ENCODE measurements at regions not wholly inside any gene's neighbourhood (a gene's known extent, or its start where the extent isn't known, plus 50 kb on each side); places are given as distances from the start of the nearest gene placed in this dataset.

DNA sequence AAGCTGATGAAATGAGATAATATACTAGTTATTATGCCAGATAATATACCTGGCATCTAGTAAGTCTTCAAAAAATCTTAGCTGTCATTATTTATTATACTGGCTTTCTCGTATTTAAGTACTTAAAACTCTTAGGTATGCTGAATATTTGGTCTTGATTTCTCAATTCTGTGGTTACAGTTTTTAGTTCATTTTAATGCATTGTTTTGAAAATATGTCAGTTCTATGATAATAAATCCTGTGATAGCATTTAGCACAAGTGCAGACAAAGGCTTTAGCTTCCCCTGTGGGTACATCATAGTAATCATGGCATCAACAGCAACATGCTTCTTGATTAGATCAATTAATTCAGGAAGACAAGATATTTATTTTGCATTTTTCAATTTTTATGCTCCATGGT is 133.0 kb downstream of the SMC2 start:
- no CpG with 5 or more reads among the region's 1 CpG for WGBS (ENCODE audit: insufficient coverage)
- Histone ChIP-seq H3K4me2 (replicated peaks; ENCODE audit: low read depth, low read length, poor library complexity, severe bottlenecking) (no peak overlapping the region), H4K20me1 (ENCODE audit: control insufficient read depth, insufficient read depth, low read length, poor library complexity, severe bottlenecking) (no peaks in the 10 kb centered on the region), H3K9ac (ENCODE audit: low read length) (no peak overlapping the region), H3K79me2 (ENCODE audit: control insufficient read depth, insufficient read depth, low read length) (no peaks in the 10 kb centered on the region), H3K4me3 (ENCODE audit: control extremely low read depth in 1 of 5, extremely low read depth in 1 of 5, insufficient read depth in 1 of 5, low read depth in 2 of 5, low read length in 4 of 5) (no peak overlapping the region), H3K27me3 (replicated peaks in 1 of 4; ENCODE audit: control extremely low read depth in 1 of 4, control insufficient read depth in 3 of 4, insufficient read depth in 4 of 4, low read length in 3 of 4) (no peaks in the 10 kb centered on the region), H3K36me3 (replicated peaks in 1 of 2; ENCODE audit: control extremely low read depth in 1 of 2, control insufficient read depth in 1 of 2, extremely low read depth in 1 of 2, insufficient read depth in 2 of 2, low read length in 1 of 2) (no peaks in the 10 kb centered on the region), H2AFZ (ENCODE audit: insufficient read depth, low read depth, low read length, poor library complexity, severe bottlenecking) (no peak overlapping the region), H3K9me3 (ENCODE audit: control extremely low read depth in 1 of 3, control insufficient read depth in 2 of 3, insufficient read depth in 1 of 3, low read length in 2 of 3) (no peaks in the 10 kb centered on the region), H3K4me1 (ENCODE audit: control insufficient read depth in 2 of 2, insufficient read depth in 2 of 2, low read length in 2 of 2) (no peaks in the 10 kb centered on the region), H3K27ac (ENCODE audit: low read length in 2 of 2) (no peak overlapping the region)
- Mint-ChIP-seq H3K4me1 (no peaks in the 10 kb centered on the region), H3K27ac (no peak overlapping the region), H3K27me3 (no peaks in the 10 kb centered on the region), H3K4me3 (no peak overlapping the region), H3K9me3 (ENCODE audit: insufficient read depth) (no peaks in the 10 kb centered on the region)
- TF ChIP-seq, protein P1, sequence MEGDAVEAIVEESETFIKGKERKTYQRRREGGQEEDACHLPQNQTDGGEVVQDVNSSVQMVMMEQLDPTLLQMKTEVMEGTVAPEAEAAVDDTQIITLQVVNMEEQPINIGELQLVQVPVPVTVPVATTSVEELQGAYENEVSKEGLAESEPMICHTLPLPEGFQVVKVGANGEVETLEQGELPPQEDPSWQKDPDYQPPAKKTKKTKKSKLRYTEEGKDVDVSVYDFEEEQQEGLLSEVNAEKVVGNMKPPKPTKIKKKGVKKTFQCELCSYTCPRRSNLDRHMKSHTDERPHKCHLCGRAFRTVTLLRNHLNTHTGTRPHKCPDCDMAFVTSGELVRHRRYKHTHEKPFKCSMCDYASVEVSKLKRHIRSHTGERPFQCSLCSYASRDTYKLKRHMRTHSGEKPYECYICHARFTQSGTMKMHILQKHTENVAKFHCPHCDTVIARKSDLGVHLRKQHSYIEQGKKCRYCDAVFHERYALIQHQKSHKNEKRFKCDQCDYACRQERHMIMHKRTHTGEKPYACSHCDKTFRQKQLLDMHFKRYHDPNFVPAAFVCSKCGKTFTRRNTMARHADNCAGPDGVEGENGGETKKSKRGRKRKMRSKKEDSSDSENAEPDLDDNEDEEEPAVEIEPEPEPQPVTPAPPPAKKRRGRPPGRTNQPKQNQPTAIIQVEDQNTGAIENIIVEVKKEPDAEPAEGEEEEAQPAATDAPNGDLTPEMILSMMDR (IDR thresholded peaks at IDR 0.05), result no peak
- TF ChIP-seq EZH2 (IDR thresholded peaks at IDR 0.05; ENCODE audit: borderline replicate concordance, insufficient read depth, low read depth, low read length, poor library complexity, severe bottlenecking), result no peak
- ATAC-seq (ENCODE audit: low read depth) (no peak), DNase-seq (no peak)
- CTCF ChIA-PET, result no interaction called here
- intact Hi-C loops (cut with micrococcal nuclease), result no loop called here
- POLR2A ChIA-PET, result no interaction called here

DNA sequence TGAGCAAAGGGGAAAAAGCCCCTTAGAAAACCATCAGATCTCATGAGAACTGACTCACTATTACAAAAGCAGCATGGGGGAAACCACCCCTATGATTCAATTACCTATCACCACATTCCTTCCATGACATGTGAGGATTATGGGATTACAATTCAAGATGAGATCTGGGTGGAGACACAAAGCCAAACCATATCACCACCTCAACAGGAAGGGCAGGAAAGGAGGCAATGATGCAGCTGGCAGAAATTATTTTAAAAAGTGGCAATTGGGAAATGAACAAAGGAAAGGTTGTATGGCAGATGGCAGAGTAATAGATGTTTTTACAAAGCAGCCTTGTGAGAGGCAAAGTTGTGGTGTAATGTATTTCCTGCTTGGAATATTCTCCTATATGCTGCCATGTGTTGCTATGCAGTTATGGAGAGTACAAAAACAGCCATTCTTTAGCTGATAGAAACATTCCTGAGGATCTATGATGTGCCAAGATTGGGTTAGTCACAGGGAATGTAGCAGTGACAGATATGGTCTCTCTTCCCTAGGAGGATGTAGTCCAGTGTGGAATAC is 138.8 kb downstream of the SMC2 start:
- Histone ChIP-seq H3K4me3 (ENCODE audit: control extremely low read depth in 1 of 5, extremely low read depth in 1 of 5, insufficient read depth in 1 of 5, low read depth in 2 of 5, low read length in 4 of 5) (no peak overlapping the region), H3K27ac (ENCODE audit: low read length in 2 of 2) (no peak overlapping the region), H3K9me3 (ENCODE audit: control extremely low read depth in 1 of 3, control insufficient read depth in 2 of 3, insufficient read depth in 1 of 3, low read length in 2 of 3) (peaks cover 0 to 14% (median 0%) of the 10 kb centered on the region in 3 donors), H4K20me1 (ENCODE audit: control insufficient read depth, insufficient read depth, low read length, poor library complexity, severe bottlenecking) (no peaks in the 10 kb centered on the region), H3K9ac (ENCODE audit: low read length) (no peak overlapping the region), H3K79me2 (ENCODE audit: control insufficient read depth, insufficient read depth, low read length) (no peaks in the 10 kb centered on the region), H3K36me3 (replicated peaks in 1 of 2; ENCODE audit: control extremely low read depth in 1 of 2, control insufficient read depth in 1 of 2, extremely low read depth in 1 of 2, insufficient read depth in 2 of 2, low read length in 1 of 2) (no peaks in the 10 kb centered on the region), H2AFZ (ENCODE audit: insufficient read depth, low read depth, low read length, poor library complexity, severe bottlenecking) (no peak overlapping the region), H3K27me3 (replicated peaks in 1 of 4; ENCODE audit: control extremely low read depth in 1 of 4, control insufficient read depth in 3 of 4, insufficient read depth in 4 of 4, low read length in 3 of 4) (no peaks in the 10 kb centered on the region), H3K4me2 (replicated peaks; ENCODE audit: low read depth, low read length, poor library complexity, severe bottlenecking) (no peak overlapping the region), H3K4me1 (ENCODE audit: control insufficient read depth in 2 of 2, insufficient read depth in 2 of 2, low read length in 2 of 2) (no peaks in the 10 kb centered on the region)
- ATAC-seq (ENCODE audit: low read depth), result no peak
- TF ChIP-seq, protein P1 (IDR thresholded peaks at IDR 0.05), result no peak
- no peak for TF ChIP-seq EZH2 (IDR thresholded peaks at IDR 0.05; ENCODE audit: borderline replicate concordance, insufficient read depth, low read depth, low read length, poor library complexity, severe bottlenecking)
- ChIA-PET CTCF (no interaction called here), POLR2A (no interaction called here)
- H3K27me3 Mint-ChIP-seq, result no peaks in the 10 kb centered on the region
- H3K4me3 Mint-ChIP-seq, result no peak overlapping the region
- intact Hi-C loops (cut with micrococcal nuclease), result no loop called here
- no peak for DNase-seq
- H3K27ac Mint-ChIP-seq, result no peak overlapping the region
- no peaks in the 10 kb centered on the region for H3K4me1 Mint-ChIP-seq
- peaks cover 6% of the 10 kb centered on the region for H3K9me3 Mint-ChIP-seq (ENCODE audit: insufficient read depth)
